GM23338 (cell line): ENCODE measurements at regions not wholly inside any gene's neighbourhood (a gene's known extent, or its start where the extent isn't known, plus 50 kb on each side); places are given as distances from the start of the nearest gene placed in this dataset.

Experiments
- ATAC-seq: fragments of 200-7000 bp; cut with Tn5 transposase; 3 replicates; pipeline ENCODE4 v1.9.1; 2020
- DNase-seq: peaks from one replicate; pipeline ENCODE4 v3.0.0-alpha.2; 2015; ENCODE audit warnings: low spot score
- H2AFZ ChIP-seq: fragments of 200-600 bp; sonication (generic); 2 replicates; pipeline ENCODE4 v1.8.0; 2016; ENCODE audit warnings: antibody characterized with exemption, mild to moderate bottlenecking, moderate library complexity
- H3F3A ChIP-seq: fragments of 200-600 bp; sonication (generic); replicated peaks from 2 replicates; pipeline ENCODE4 v1.8.0; 2017; ENCODE audit warnings: antibody characterized with exemption, mixed run types, low read depth
- H3K27ac ChIP-seq: fragments of 200-600 bp; sonication (generic); 2 replicates; pipeline ENCODE4 v1.6.1; 2016; ENCODE audit warnings: low read depth
- H3K27me3 ChIP-seq: fragments of 200-600 bp; sonication (generic); 2 replicates; pipeline ENCODE4 v1.8.0; 2016; ENCODE audit warnings: mild to moderate bottlenecking, mixed run types, moderate library complexity; ENCODE audit not compliant: insufficient read depth
- H3K36me3 ChIP-seq: fragments of 200-600 bp; sonication (generic); 2 replicates; pipeline ENCODE4 v1.8.0; 2016; ENCODE audit warnings: mild to moderate bottlenecking; ENCODE audit not compliant: insufficient read depth
- H3K4me1 ChIP-seq: fragments of 200-600 bp; sonication (generic); 2 replicates; pipeline ENCODE4 v1.8.0; 2016; ENCODE audit warnings: mild to moderate bottlenecking, moderate library complexity; ENCODE audit not compliant: insufficient read depth
- H3K4me2 ChIP-seq: fragments of 200-600 bp; sonication (generic); 2 replicates; pipeline ENCODE4 v1.7.1; 2017; ENCODE audit warnings: mixed run types
- H3K4me3 ChIP-seq: fragments of 200-600 bp; sonication (generic); 2 replicates; pipeline ENCODE4 v1.6.1; 2016; ENCODE audit warnings: mixed run types
- H3K79me2 ChIP-seq: fragments of 200-600 bp; sonication (generic); replicated peaks from 2 replicates; pipeline ENCODE4 v1.8.0; 2017; ENCODE audit warnings: mild to moderate bottlenecking; ENCODE audit not compliant: insufficient read depth
- H3K9me2 ChIP-seq: fragments of 200-600 bp; sonication (generic); 2 replicates; pipeline ENCODE4 v1.8.0; 2017; ENCODE audit not compliant: insufficient read depth
- H4K20me1 ChIP-seq: fragments of 200-600 bp; sonication (generic); replicated peaks from 2 replicates; pipeline ENCODE4 v1.8.0; 2017; ENCODE audit warnings: mild to moderate bottlenecking; ENCODE audit not compliant: insufficient read depth
- H3K27ac Mint-ChIP-seq: 2 replicates; pipeline ENCODE4 v1.8.0; 2020; ENCODE audit warnings: inconsistent platforms, mild to moderate bottlenecking, moderate library complexity, mixed read lengths
- H3K27me3 Mint-ChIP-seq: 3 replicates; pipeline ENCODE4 v1.8.0; 2022; ENCODE audit warnings: low read depth, mild to moderate bottlenecking, moderate library complexity, mixed read lengths, inconsistent platforms; ENCODE audit not compliant: insufficient read depth, poor library complexity
- H3K36me3 Mint-ChIP-seq: 3 replicates; pipeline ENCODE4 v1.8.0; 2021; ENCODE audit warnings: low read depth, mild to moderate bottlenecking, inconsistent platforms, moderate library complexity, mixed read lengths
- H3K4me1 Mint-ChIP-seq: 3 replicates; pipeline ENCODE4 v1.8.0; 2020; ENCODE audit warnings: mild to moderate bottlenecking, inconsistent platforms, mixed read lengths
- H3K4me3 Mint-ChIP-seq: 3 replicates; pipeline ENCODE4 v1.8.0; 2021; ENCODE audit warnings: moderate library complexity, mild to moderate bottlenecking, inconsistent platforms, mixed read lengths
- H3K9me3 Mint-ChIP-seq: 3 replicates; pipeline ENCODE4 v1.8.0; 2020; ENCODE audit warnings: moderate library complexity, mild to moderate bottlenecking, inconsistent platforms, mixed read lengths
- CREB1 ChIP-seq: fragments of 250-450 bp; sonication (Bioruptor Pico); IDR thresholded peaks from 2 replicates; pipeline ENCODE4 v1.5.0; 2020; ENCODE audit warnings: low read depth, mild to moderate bottlenecking, moderate library complexity
- EZH2 ChIP-seq: fragments of 200-600 bp; sonication (generic); IDR thresholded peaks from one replicate; pipeline ENCODE4 v1.8.0; 2017; ENCODE audit warnings: antibody characterized with exemption, mild to moderate bottlenecking, low read depth; ENCODE audit not compliant: unreplicated experiment
- EZH2phosphoT487 ChIP-seq: fragments of 200-600 bp; sonication (generic); IDR thresholded peaks from one replicate; pipeline ENCODE4 v1.8.1; 2018; ENCODE audit warnings: antibody characterized with exemption; ENCODE audit not compliant: unreplicated experiment
- NANOG ChIP-seq: IDR thresholded peaks from 2 replicates; pipeline ENCODE4 v1.6.1; 2016; ENCODE audit warnings: antibody characterized with exemption, borderline replicate concordance
- REST ChIP-seq: IDR thresholded peaks from one replicate; pipeline ENCODE4 v1.6.1; 2018; ENCODE audit warnings: antibody characterized with exemption; ENCODE audit not compliant: unreplicated experiment
- STAT1 ChIP-seq: IDR thresholded peaks from one replicate; pipeline ENCODE4 v1.6.1; 2016; ENCODE audit warnings: antibody characterized with exemption; ENCODE audit not compliant: unreplicated experiment
- ZNF114 ChIP-seq: fragments of 250-450 bp; sonication (Bioruptor Pico); IDR thresholded peaks from 2 replicates; pipeline ENCODE4 v1.5.0; 2020; ENCODE audit warnings: mild to moderate bottlenecking, moderate library complexity
- TF ChIP-seq, protein P1 (sequence below): IDR thresholded peaks from 2 replicates; pipeline ENCODE4 v1.6.1; 2016; ENCODE audit warnings: antibody characterized with exemption

- no peak overlapping the region for H3K4me3 Mint-ChIP-seq
Measured at GRCh38 chr4:102451266-102451665, 49.9 kb upstream of the NFKB1 start.

More at GRCh38 chr4:102451266-102451665, 49.9 kb upstream of the NFKB1 start:
- Histone ChIP-seq H4K20me1 (no peaks in the 10 kb centered on the region), H3K9me2 (no peaks in the 10 kb centered on the region; the same call in 1 of the 2 replicates), H3K79me2 (no peaks in the 10 kb centered on the region), H3K36me3 (no peaks in the 10 kb centered on the region), H3K27ac (no peak overlapping the region), H2AFZ (no peak overlapping the region), H3F3A (no peaks in the 10 kb centered on the region), H3K4me3 (no peak overlapping the region), H3K4me2 (no peak overlapping the region), H3K27me3 (no peaks in the 10 kb centered on the region), H3K4me1 (peaks cover 10% of the 10 kb centered on the region)
- no peak for ATAC-seq
- H3K36me3 Mint-ChIP-seq: no peaks in the 10 kb centered on the region
- no peak overlapping the region for H3K27ac Mint-ChIP-seq
- TF ChIP-seq EZH2 (no peak), EZH2phosphoT487 (no peak), CREB1 (CRISPR knock-in tag) (no peak), REST (no peak), NANOG (no peak), STAT1 (no peak), ZNF114 (CRISPR knock-in tag) (no peak)
- TF ChIP-seq, protein P1, sequence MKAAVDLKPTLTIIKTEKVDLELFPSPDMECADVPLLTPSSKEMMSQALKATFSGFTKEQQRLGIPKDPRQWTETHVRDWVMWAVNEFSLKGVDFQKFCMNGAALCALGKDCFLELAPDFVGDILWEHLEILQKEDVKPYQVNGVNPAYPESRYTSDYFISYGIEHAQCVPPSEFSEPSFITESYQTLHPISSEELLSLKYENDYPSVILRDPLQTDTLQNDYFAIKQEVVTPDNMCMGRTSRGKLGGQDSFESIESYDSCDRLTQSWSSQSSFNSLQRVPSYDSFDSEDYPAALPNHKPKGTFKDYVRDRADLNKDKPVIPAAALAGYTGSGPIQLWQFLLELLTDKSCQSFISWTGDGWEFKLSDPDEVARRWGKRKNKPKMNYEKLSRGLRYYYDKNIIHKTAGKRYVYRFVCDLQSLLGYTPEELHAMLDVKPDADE: no peak
- H3K9me3 Mint-ChIP-seq: no peaks in the 10 kb centered on the region
- H3K4me1 Mint-ChIP-seq: peaks cover 20% of the 10 kb centered on the region
- DNase-seq: no peak
- H3K27me3 Mint-ChIP-seq: no peaks in the 10 kb centered on the region
